ENCODE measurements at regions not wholly inside any gene's neighbourhood (a gene's known extent, or its start where the extent isn't known, plus 50 kb on each side); places are given as distances from the start of the nearest gene placed in this dataset.
"Not testable (repeated sequence)": the region's sequence is repeated elsewhere in the genome, so short reads cannot be mapped to it uniquely, and the experiment has no call there.

- WGBS (ENCODE audit: insufficient coverage) = 100% methylated on average over 1 of the region's 4 CpGs
- H3K4me3 ChIP-seq (ENCODE audit: control insufficient read depth in 1 of 7, extremely low read depth in 1 of 7, insufficient read depth in 4 of 7, low read depth in 2 of 7, low read length in 6 of 7); H3K4me1 ChIP-seq (ENCODE audit: control extremely low read depth in 1 of 4, control insufficient read depth in 4 of 4, insufficient read depth in 4 of 4, low read length in 3 of 4); H3K27me3 ChIP-seq (replicated peaks in 2 of 5; ENCODE audit: control insufficient read depth in 4 of 5, insufficient read depth in 5 of 5, low read length in 4 of 5); H3K36me3 ChIP-seq (ENCODE audit: control insufficient read depth in 4 of 4, insufficient read depth in 4 of 4, low read length in 3 of 4); DNase-seq; H3K27ac ChIP-seq (ENCODE audit: insufficient read depth in 1 of 2, low read depth in 1 of 2, low read length in 2 of 2, poor library complexity in 1 of 2, severe bottlenecking in 2 of 2); POLR2A ChIA-PET; H3K9me3 ChIP-seq (ENCODE audit: control extremely low read depth in 1 of 5, control insufficient read depth in 4 of 5, insufficient read depth in 2 of 5, low read depth in 1 of 5, low read length in 4 of 5); CTCF ChIA-PET: not testable (repeated sequence)
These were observed 908.4 kb downstream of the RPIA start for GRCh38 chr2:89599843-89600242.

- H3K9me3 ChIP-seq (ENCODE audit: control extremely low read depth in 1 of 5, control insufficient read depth in 4 of 5, insufficient read depth in 2 of 5, low read depth in 1 of 5, low read length in 4 of 5); CTCF ChIA-PET; H3K27ac ChIP-seq (ENCODE audit: insufficient read depth in 1 of 2, low read depth in 1 of 2, low read length in 2 of 2, poor library complexity in 1 of 2, severe bottlenecking in 2 of 2); H3K4me3 ChIP-seq (ENCODE audit: control insufficient read depth in 1 of 7, extremely low read depth in 1 of 7, insufficient read depth in 4 of 7, low read depth in 2 of 7, low read length in 6 of 7); DNase-seq; H3K36me3 ChIP-seq (ENCODE audit: control insufficient read depth in 4 of 4, insufficient read depth in 4 of 4, low read length in 3 of 4); POLR2A ChIA-PET; H3K4me1 ChIP-seq (ENCODE audit: control extremely low read depth in 1 of 4, control insufficient read depth in 4 of 4, insufficient read depth in 4 of 4, low read length in 3 of 4): not testable (repeated sequence)
- WGBS (ENCODE audit: insufficient coverage) = 66% methylated on average over 2 of the region's 2 CpGs
- peaks cover 0 to 12% (median 0%) of the 10 kb centered on the region in 5 experiments for H3K27me3 ChIP-seq (replicated peaks in 2 of 5; ENCODE audit: control insufficient read depth in 4 of 5, insufficient read depth in 5 of 5, low read length in 4 of 5)
These were observed 915.0 kb downstream of the RPIA start for GRCh38 chr2:89606514-89606913.

GRCh38 chr2:89610207-89610926 is 918.9 kb downstream of the RPIA start:
- H3K4me3 ChIP-seq (ENCODE audit: control insufficient read depth in 1 of 7, extremely low read depth in 1 of 7, insufficient read depth in 4 of 7, low read depth in 2 of 7, low read length in 6 of 7); H3K9me3 ChIP-seq (ENCODE audit: control extremely low read depth in 1 of 5, control insufficient read depth in 4 of 5, insufficient read depth in 2 of 5, low read depth in 1 of 5, low read length in 4 of 5); H3K36me3 ChIP-seq (ENCODE audit: control insufficient read depth in 4 of 4, insufficient read depth in 4 of 4, low read length in 3 of 4); POLR2A ChIA-PET; H3K27ac ChIP-seq (ENCODE audit: insufficient read depth in 1 of 2, low read depth in 1 of 2, low read length in 2 of 2, poor library complexity in 1 of 2, severe bottlenecking in 2 of 2); H3K4me1 ChIP-seq (ENCODE audit: control extremely low read depth in 1 of 4, control insufficient read depth in 4 of 4, insufficient read depth in 4 of 4, low read length in 3 of 4); CTCF ChIA-PET; DNase-seq: not testable (repeated sequence)
- WGBS (ENCODE audit: insufficient coverage) = 97% methylated on average over 26 of the region's 33 CpGs
- H3K27me3 ChIP-seq (replicated peaks in 2 of 5; ENCODE audit: control insufficient read depth in 4 of 5, insufficient read depth in 5 of 5, low read length in 4 of 5) = peaks cover 0 to 18% (median 0%) of the 10 kb centered on the region in 5 experiments

- CTCF ChIA-PET = not testable (repeated sequence)
- WGBS (ENCODE audit: insufficient coverage) = 87% methylated on average over 31 of the region's 37 CpGs
These were observed 919.5 kb downstream of the RPIA start for GRCh38 chr2:89610927-89611515.

DNA sequence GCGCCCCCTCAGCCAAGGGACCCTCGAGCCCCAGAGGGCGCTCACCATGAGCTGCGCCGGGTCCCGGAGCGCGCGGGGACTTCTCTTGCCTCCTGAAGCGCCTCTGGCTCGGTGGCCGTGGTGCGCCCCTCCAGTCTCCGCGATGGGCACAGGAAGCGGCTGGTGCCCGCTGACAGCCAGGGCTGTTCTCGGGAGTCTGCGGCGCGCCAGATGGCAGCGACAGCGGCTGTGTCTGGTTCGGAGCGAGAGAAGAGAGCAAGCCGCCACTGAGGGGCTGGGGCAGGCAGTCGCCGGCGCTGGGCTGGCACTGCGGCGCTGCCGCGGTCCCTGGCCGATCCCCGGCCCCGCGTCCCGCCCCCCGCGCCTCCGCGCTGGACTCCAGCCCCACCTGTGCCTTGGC is 920.2 kb downstream of the RPIA start:
- peaks cover 0 to 18% (median 0%) of the 10 kb centered on the region in 5 experiments for H3K27me3 ChIP-seq (replicated peaks in 2 of 5; ENCODE audit: control insufficient read depth in 4 of 5, insufficient read depth in 5 of 5, low read length in 4 of 5)
- WGBS (ENCODE audit: insufficient coverage) = 23% methylated on average over 32 of the region's 42 CpGs
- DNase-seq; H3K4me1 ChIP-seq (ENCODE audit: control extremely low read depth in 1 of 4, control insufficient read depth in 4 of 4, insufficient read depth in 4 of 4, low read length in 3 of 4); CTCF ChIA-PET; H3K9me3 ChIP-seq (ENCODE audit: control extremely low read depth in 1 of 5, control insufficient read depth in 4 of 5, insufficient read depth in 2 of 5, low read depth in 1 of 5, low read length in 4 of 5); POLR2A ChIA-PET; H3K4me3 ChIP-seq (ENCODE audit: control insufficient read depth in 1 of 7, extremely low read depth in 1 of 7, insufficient read depth in 4 of 7, low read depth in 2 of 7, low read length in 6 of 7); H3K36me3 ChIP-seq (ENCODE audit: control insufficient read depth in 4 of 4, insufficient read depth in 4 of 4, low read length in 3 of 4); H3K27ac ChIP-seq (ENCODE audit: insufficient read depth in 1 of 2, low read depth in 1 of 2, low read length in 2 of 2, poor library complexity in 1 of 2, severe bottlenecking in 2 of 2): not testable (repeated sequence)

More at GRCh38 chr2:89610927-89611515, 919.5 kb downstream of the RPIA start:
- H3K36me3 ChIP-seq (ENCODE audit: control insufficient read depth in 4 of 4, insufficient read depth in 4 of 4, low read length in 3 of 4); POLR2A ChIA-PET; H3K4me1 ChIP-seq (ENCODE audit: control extremely low read depth in 1 of 4, control insufficient read depth in 4 of 4, insufficient read depth in 4 of 4, low read length in 3 of 4); DNase-seq; H3K4me3 ChIP-seq (ENCODE audit: control insufficient read depth in 1 of 7, extremely low read depth in 1 of 7, insufficient read depth in 4 of 7, low read depth in 2 of 7, low read length in 6 of 7); H3K27ac ChIP-seq (ENCODE audit: insufficient read depth in 1 of 2, low read depth in 1 of 2, low read length in 2 of 2, poor library complexity in 1 of 2, severe bottlenecking in 2 of 2); H3K9me3 ChIP-seq (ENCODE audit: control extremely low read depth in 1 of 5, control insufficient read depth in 4 of 5, insufficient read depth in 2 of 5, low read depth in 1 of 5, low read length in 4 of 5): not testable (repeated sequence)
- H3K27me3 ChIP-seq (replicated peaks in 2 of 5; ENCODE audit: control insufficient read depth in 4 of 5, insufficient read depth in 5 of 5, low read length in 4 of 5) = peaks cover 0 to 18% (median 0%) of the 10 kb centered on the region in 5 experiments

- POLR2A ChIA-PET; H3K4me1 ChIP-seq (ENCODE audit: control extremely low read depth in 1 of 4, control insufficient read depth in 4 of 4, insufficient read depth in 4 of 4, low read length in 3 of 4); H3K27ac ChIP-seq (ENCODE audit: insufficient read depth in 1 of 2, low read depth in 1 of 2, low read length in 2 of 2, poor library complexity in 1 of 2, severe bottlenecking in 2 of 2); CTCF ChIA-PET; H3K27me3 ChIP-seq (replicated peaks in 2 of 5; ENCODE audit: control insufficient read depth in 4 of 5, insufficient read depth in 5 of 5, low read length in 4 of 5); DNase-seq; H3K36me3 ChIP-seq (ENCODE audit: control insufficient read depth in 4 of 4, insufficient read depth in 4 of 4, low read length in 3 of 4); H3K4me3 ChIP-seq (ENCODE audit: control insufficient read depth in 1 of 7, extremely low read depth in 1 of 7, insufficient read depth in 4 of 7, low read depth in 2 of 7, low read length in 6 of 7); H3K9me3 ChIP-seq (ENCODE audit: control extremely low read depth in 1 of 5, control insufficient read depth in 4 of 5, insufficient read depth in 2 of 5, low read depth in 1 of 5, low read length in 4 of 5): not testable (repeated sequence)
- 40% methylated on average over 1 of the region's 20 CpGs for WGBS (ENCODE audit: insufficient coverage)
These were observed 957.8 kb downstream of the RPIA start for GRCh38 chr2:89649268-89649667.

GRCh38 chr2:89679254-89679653 is 987.8 kb downstream of the RPIA start:
- H3K27ac ChIP-seq (ENCODE audit: insufficient read depth in 1 of 2, low read depth in 1 of 2, low read length in 2 of 2, poor library complexity in 1 of 2, severe bottlenecking in 2 of 2); POLR2A ChIA-PET; H3K4me1 ChIP-seq (ENCODE audit: control extremely low read depth in 1 of 4, control insufficient read depth in 4 of 4, insufficient read depth in 4 of 4, low read length in 3 of 4); H3K9me3 ChIP-seq (ENCODE audit: control extremely low read depth in 1 of 5, control insufficient read depth in 4 of 5, insufficient read depth in 2 of 5, low read depth in 1 of 5, low read length in 4 of 5); CTCF ChIA-PET; H3K36me3 ChIP-seq (ENCODE audit: control insufficient read depth in 4 of 4, insufficient read depth in 4 of 4, low read length in 3 of 4); DNase-seq; H3K27me3 ChIP-seq (replicated peaks in 2 of 5; ENCODE audit: control insufficient read depth in 4 of 5, insufficient read depth in 5 of 5, low read length in 4 of 5); H3K4me3 ChIP-seq (ENCODE audit: control insufficient read depth in 1 of 7, extremely low read depth in 1 of 7, insufficient read depth in 4 of 7, low read depth in 2 of 7, low read length in 6 of 7): not testable (repeated sequence)
- 88% methylated on average over 3 of the region's 4 CpGs for WGBS (ENCODE audit: insufficient coverage)
